MM.1S (cell line): ENCODE measurements at regions not wholly inside any gene's neighbourhood (a gene's known extent, or its start where the extent isn't known, plus 50 kb on each side); places are given as distances from the start of the nearest gene placed in this dataset.

Source experiments
- DNase-seq: peaks from one replicate; pipeline ENCODE4 v3.0.0-alpha.2; 2015
- H2AFZ ChIP-seq: fragments of 300-600 bp; sonication (generic); 2 replicates; pipeline ENCODE4 v1.6.0; 2016; ENCODE audit warnings: antibody characterized with exemption, low read length
- H3F3A ChIP-seq: fragments of 300-600 bp; sonication (generic); 2 replicates; pipeline ENCODE4 v1.6.1; 2016; ENCODE audit warnings: mild to moderate bottlenecking, antibody characterized with exemption, low read length, moderate library complexity, mixed read lengths; ENCODE audit not compliant: insufficient read depth
- H3K27ac ChIP-seq: fragments of 300-600 bp; sonication (generic); 2 replicates; pipeline ENCODE4 v1.5.1; 2016; ENCODE audit warnings: mild to moderate bottlenecking, low read length
- H3K27me3 ChIP-seq: fragments of 300-600 bp; sonication (generic); replicated peaks from 2 replicates; pipeline ENCODE4 v1.6.0; 2016; ENCODE audit warnings: low read length; ENCODE audit not compliant: insufficient read depth
- H3K36me3 ChIP-seq: fragments of 300-600 bp; sonication (generic); replicated peaks from 2 replicates; pipeline ENCODE4 v1.6.1; 2016; ENCODE audit warnings: mild to moderate bottlenecking, low read length, mixed read lengths; ENCODE audit not compliant: insufficient read depth
- H3K4me1 ChIP-seq: fragments of 300-600 bp; sonication (generic); 2 replicates; pipeline ENCODE4 v1.6.1; 2016; ENCODE audit warnings: low read length, mixed read lengths
- H3K4me2 ChIP-seq: fragments of 300-600 bp; sonication (generic); 2 replicates; pipeline ENCODE4 v1.6.0; 2016; ENCODE audit warnings: low read depth, low read length
- H3K4me3 ChIP-seq: fragments of 300-600 bp; sonication (generic); 2 replicates; pipeline ENCODE4 v1.5.1; 2016; ENCODE audit warnings: low read length, mixed read lengths
- H3K79me2 ChIP-seq: fragments of 300-600 bp; sonication (generic); 2 replicates; pipeline ENCODE4 v1.6.1; 2016; ENCODE audit warnings: mixed run types, low read length, mixed read lengths
- H3K9ac ChIP-seq: fragments of 300-600 bp; sonication (generic); 2 replicates; pipeline ENCODE4 v1.6.1; 2016; ENCODE audit warnings: low read length, mixed read lengths
- H3K9me2 ChIP-seq: fragments of 300-600 bp; sonication (generic); replicated peaks from 2 replicates; pipeline ENCODE4 v1.6.1; 2016; ENCODE audit warnings: mild to moderate bottlenecking, low read length, mixed read lengths; ENCODE audit not compliant: insufficient read depth
- H3K9me3 ChIP-seq: fragments of 300-600 bp; sonication (generic); replicated peaks from 2 replicates; pipeline ENCODE4 v1.6.1; 2016; ENCODE audit warnings: mild to moderate bottlenecking, low read length, mixed read lengths; ENCODE audit not compliant: insufficient read depth
- H4K20me1 ChIP-seq: fragments of 300-600 bp; sonication (generic); 2 replicates; pipeline ENCODE4 v1.6.1; 2016; ENCODE audit warnings: mild to moderate bottlenecking, low read length, moderate library complexity, mixed read lengths; ENCODE audit not compliant: insufficient read depth
- EZH2 ChIP-seq: fragments of 300-600 bp; sonication (generic); optimal IDR thresholded peaks from 2 replicates; pipeline ENCODE3; 2017; ENCODE audit warnings: low read depth, mild to moderate bottlenecking, antibody characterized with exemption, low read length, mixed read lengths
- EZH2phosphoT487 ChIP-seq: fragments of 300-600 bp; sonication (generic); IDR thresholded peaks from 2 replicates; pipeline ENCODE4 v1.6.1; 2018; ENCODE audit warnings: antibody characterized with exemption, low read length
- TF ChIP-seq, protein P1 (sequence below): fragments of 300-600 bp; sonication (generic); IDR thresholded peaks from 2 replicates; pipeline ENCODE4 v1.5.1; 2016; ENCODE audit warnings: antibody characterized with exemption, low read length, mixed read lengths

DNA sequence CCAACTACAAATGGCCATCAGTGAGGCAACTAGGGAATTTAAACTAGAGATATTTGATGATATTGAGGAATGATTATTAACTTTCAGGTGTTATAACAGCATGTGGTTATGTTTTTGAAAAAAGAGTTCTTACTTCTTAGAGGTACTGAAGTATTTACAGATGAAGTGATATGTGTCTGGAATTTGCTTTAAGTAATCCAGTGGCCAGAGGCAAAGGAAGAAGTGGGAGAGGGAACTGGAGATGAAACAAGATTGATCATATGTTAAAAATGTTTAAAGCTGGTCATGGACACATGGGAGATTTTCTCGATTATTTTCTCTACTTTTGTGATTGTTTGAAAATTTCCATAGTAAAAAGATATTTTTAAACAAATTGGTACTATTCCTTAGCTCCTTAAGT is 53.3 kb upstream of the SLCO2A1 start:
- Histone ChIP-seq H2AFZ (no peak overlapping the region), H3K9ac (no peak overlapping the region), H3K36me3 (no peaks in the 10 kb centered on the region), H3K9me3 (no peaks in the 10 kb centered on the region), H3K79me2 (no peaks in the 10 kb centered on the region), H3K4me2 (no peak overlapping the region), H3F3A (no peaks in the 10 kb centered on the region), H3K4me1 (no peaks in the 10 kb centered on the region), H3K27me3 (no peaks in the 10 kb centered on the region), H3K4me3 (no peak overlapping the region), H4K20me1 (no peaks in the 10 kb centered on the region), H3K9me2 (no peaks in the 10 kb centered on the region), H3K27ac (no peak overlapping the region)
- TF ChIP-seq, protein P1, sequence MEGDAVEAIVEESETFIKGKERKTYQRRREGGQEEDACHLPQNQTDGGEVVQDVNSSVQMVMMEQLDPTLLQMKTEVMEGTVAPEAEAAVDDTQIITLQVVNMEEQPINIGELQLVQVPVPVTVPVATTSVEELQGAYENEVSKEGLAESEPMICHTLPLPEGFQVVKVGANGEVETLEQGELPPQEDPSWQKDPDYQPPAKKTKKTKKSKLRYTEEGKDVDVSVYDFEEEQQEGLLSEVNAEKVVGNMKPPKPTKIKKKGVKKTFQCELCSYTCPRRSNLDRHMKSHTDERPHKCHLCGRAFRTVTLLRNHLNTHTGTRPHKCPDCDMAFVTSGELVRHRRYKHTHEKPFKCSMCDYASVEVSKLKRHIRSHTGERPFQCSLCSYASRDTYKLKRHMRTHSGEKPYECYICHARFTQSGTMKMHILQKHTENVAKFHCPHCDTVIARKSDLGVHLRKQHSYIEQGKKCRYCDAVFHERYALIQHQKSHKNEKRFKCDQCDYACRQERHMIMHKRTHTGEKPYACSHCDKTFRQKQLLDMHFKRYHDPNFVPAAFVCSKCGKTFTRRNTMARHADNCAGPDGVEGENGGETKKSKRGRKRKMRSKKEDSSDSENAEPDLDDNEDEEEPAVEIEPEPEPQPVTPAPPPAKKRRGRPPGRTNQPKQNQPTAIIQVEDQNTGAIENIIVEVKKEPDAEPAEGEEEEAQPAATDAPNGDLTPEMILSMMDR = no peak
- no peak for TF ChIP-seq EZH2phosphoT487
- TF ChIP-seq EZH2 = no peak
- no peak for DNase-seq

DNA sequence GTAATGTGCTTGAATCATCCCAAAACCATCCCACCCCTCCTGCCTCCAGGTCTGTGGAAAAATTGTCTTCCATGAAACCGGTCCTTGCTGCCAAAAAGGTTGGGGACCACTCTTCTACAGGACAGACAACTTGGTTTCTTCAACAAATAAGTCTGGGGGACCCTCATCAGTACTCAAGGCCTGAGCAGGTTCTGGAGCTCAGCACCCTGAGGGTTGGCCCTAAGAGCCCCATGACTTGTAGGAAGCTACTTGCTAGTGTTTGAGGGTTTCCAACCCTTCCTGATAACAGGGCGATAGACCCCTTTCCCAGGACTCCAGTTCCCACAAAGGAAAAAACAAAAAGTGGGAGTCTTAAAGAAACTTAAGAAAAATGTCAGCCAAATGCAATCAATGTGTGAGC is 52.9 kb upstream of the SLCO2A1 start:
- no peaks in the 10 kb centered on the region for H3K9me3 ChIP-seq
- H3K4me2 ChIP-seq = no peak overlapping the region
- H3K9me2 ChIP-seq = no peaks in the 10 kb centered on the region
- no peak overlapping the region for H3K27ac ChIP-seq
- no peaks in the 10 kb centered on the region for H3K79me2 ChIP-seq
- H4K20me1 ChIP-seq = no peaks in the 10 kb centered on the region
- no peak overlapping the region for H3K4me3 ChIP-seq
- no peaks in the 10 kb centered on the region for H3K4me1 ChIP-seq
- H3K36me3 ChIP-seq = no peaks in the 10 kb centered on the region
- H2AFZ ChIP-seq = no peak overlapping the region
- H3F3A ChIP-seq = no peaks in the 10 kb centered on the region
- no peaks in the 10 kb centered on the region for H3K27me3 ChIP-seq
- no peak for DNase-seq
- H3K9ac ChIP-seq = no peak overlapping the region
- TF ChIP-seq EZH2phosphoT487 = no peak

DNA sequence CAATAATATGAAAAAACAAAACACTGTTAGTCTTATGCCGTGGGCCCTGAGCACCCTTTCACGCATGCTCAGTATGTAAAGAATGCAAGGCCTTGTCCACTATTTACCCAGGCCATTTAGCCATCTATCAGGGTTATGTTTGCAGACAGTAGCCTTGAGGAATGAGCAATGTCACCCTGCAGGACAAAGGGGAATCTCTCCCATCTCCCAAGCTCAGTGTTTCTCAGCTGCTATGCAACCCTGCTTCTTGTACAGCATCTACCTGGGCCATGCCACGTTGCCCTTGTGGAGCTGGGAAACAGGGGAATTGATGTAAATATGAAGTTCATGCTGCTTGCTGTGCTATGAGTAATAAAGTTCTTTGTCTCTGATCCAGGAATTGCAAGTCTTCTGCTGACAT is 51.5 kb upstream of the SLCO2A1 start:
- Histone ChIP-seq H3K27ac (no peak overlapping the region), H3K27me3 (no peaks in the 10 kb centered on the region), H3F3A (no peaks in the 10 kb centered on the region), H3K36me3 (no peaks in the 10 kb centered on the region), H3K79me2 (no peaks in the 10 kb centered on the region), H3K9me2 (no peaks in the 10 kb centered on the region), H4K20me1 (no peaks in the 10 kb centered on the region), H3K4me3 (no peak overlapping the region), H3K4me2 (no peak overlapping the region), H2AFZ (no peak overlapping the region), H3K4me1 (no peaks in the 10 kb centered on the region), H3K9ac (no peak overlapping the region), H3K9me3 (no peaks in the 10 kb centered on the region)
- TF ChIP-seq EZH2phosphoT487 (no peak), EZH2 (no peak)
- TF ChIP-seq, protein P1 = no peak
- no peak for DNase-seq

DNA sequence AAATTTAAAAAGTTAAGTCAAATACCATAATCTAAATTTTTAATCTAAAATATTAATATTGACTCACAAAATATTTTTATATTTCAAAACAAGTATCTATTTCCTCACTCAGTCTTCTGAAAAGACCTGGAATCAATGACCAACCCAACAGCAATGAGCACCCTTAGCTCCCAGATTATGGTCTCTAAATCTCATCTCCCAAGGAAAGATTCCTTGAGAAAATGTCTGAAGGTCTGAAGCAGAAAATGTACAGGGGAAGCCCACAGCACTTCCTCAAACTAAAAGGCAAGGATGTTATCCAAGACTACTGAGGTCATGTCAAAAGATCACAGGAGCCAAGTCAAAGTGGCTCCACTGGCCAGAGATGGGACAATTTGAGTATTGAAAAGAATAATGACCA is 51.0 kb upstream of the SLCO2A1 start:
- Histone ChIP-seq H4K20me1 (no peaks in the 10 kb centered on the region), H3K36me3 (no peaks in the 10 kb centered on the region), H3K4me3 (no peak overlapping the region), H3K4me2 (no peak overlapping the region), H3K4me1 (no peaks in the 10 kb centered on the region), H3K27me3 (no peaks in the 10 kb centered on the region), H3K9me2 (no peaks in the 10 kb centered on the region), H3K9me3 (no peaks in the 10 kb centered on the region), H2AFZ (no peak overlapping the region), H3K27ac (no peak overlapping the region), H3F3A (no peaks in the 10 kb centered on the region), H3K79me2 (no peaks in the 10 kb centered on the region), H3K9ac (no peak overlapping the region)
- TF ChIP-seq, protein P1 = no peak
- TF ChIP-seq EZH2phosphoT487 = no peak
- TF ChIP-seq EZH2 = no peak
- DNase-seq = no peak
